Progenitor cell of endocrine pancreas (in vitro differentiated cells): ENCODE measurements at regions not wholly inside any gene's neighbourhood (a gene's known extent, or its start where the extent isn't known, plus 50 kb on each side); places are given as distances from the start of the nearest gene placed in this dataset.

ENCODE experiments used
- DNase-seq: peaks from one replicate; pipeline ENCODE4 v3.0.0; 2021; ENCODE audit warnings: low spot score; ENCODE audit not compliant: unreplicated experiment
- H3K27ac Mint-ChIP-seq: 2 replicates; pipeline ENCODE4 v1.8.0; 2021; ENCODE audit warnings: mild to moderate bottlenecking, moderate library complexity, mixed read lengths
- H3K27me3 Mint-ChIP-seq: 2 replicates; pipeline ENCODE4 v1.8.0; 2021; ENCODE audit warnings: mixed read lengths
- H3K36me3 Mint-ChIP-seq: 2 replicates; pipeline ENCODE4 v1.8.0; 2022; ENCODE audit warnings: mixed read lengths; ENCODE audit not compliant: insufficient read depth
- H3K4me1 Mint-ChIP-seq: 2 replicates; pipeline ENCODE4 v1.8.0; 2021; ENCODE audit warnings: low read depth, mixed read lengths
- H3K4me3 Mint-ChIP-seq: 2 replicates; pipeline ENCODE4 v1.8.0; 2021; ENCODE audit warnings: low read depth, mild to moderate bottlenecking, moderate library complexity, mixed read lengths
- H3K9me3 Mint-ChIP-seq: 2 replicates; pipeline ENCODE4 v1.8.0; 2021; ENCODE audit warnings: low read depth, mixed read lengths
- CTCF ChIP-seq: fragments of 200-600 bp; sonication (generic); IDR thresholded peaks from one replicate; pipeline ENCODE4 v1.5.0; 2021; ENCODE audit warnings: antibody characterized with exemption, mild to moderate bottlenecking; ENCODE audit not compliant: unreplicated experiment

- Mint-ChIP-seq H3K36me3 (no peaks in the 10 kb centered on the region), H3K4me1 (no peaks in the 10 kb centered on the region), H3K27ac (peak overlapping the region; percentile 65), H3K27me3 (peaks cover 3% of the 10 kb centered on the region), H3K9me3 (peaks cover 6% of the 10 kb centered on the region), H3K4me3 (no peak overlapping the region)
- no peak for DNase-seq
- no peak for TF ChIP-seq CTCF
These were observed 89.6 kb downstream of the MCFD2 start for GRCh38 chr2:46825939-46826568.

- H3K27me3 Mint-ChIP-seq: peaks cover 3% of the 10 kb centered on the region
- peak overlapping the region; percentile 59 for H3K27ac Mint-ChIP-seq
- no peaks in the 10 kb centered on the region for H3K4me1 Mint-ChIP-seq
- peaks cover 3% of the 10 kb centered on the region for H3K9me3 Mint-ChIP-seq
- no peak for TF ChIP-seq CTCF
- no peak for DNase-seq
- H3K4me3 Mint-ChIP-seq: no peak overlapping the region
- no peaks in the 10 kb centered on the region for H3K36me3 Mint-ChIP-seq
These were observed 90.2 kb downstream of the MCFD2 start for GRCh38 chr2:46825231-46825938.

- Mint-ChIP-seq H3K4me3 (no peak overlapping the region), H3K27me3 (peaks cover 3% of the 10 kb centered on the region), H3K9me3 (no peaks in the 10 kb centered on the region), H3K36me3 (no peaks in the 10 kb centered on the region), H3K27ac (no peak overlapping the region), H3K4me1 (no peaks in the 10 kb centered on the region)
- no peak for TF ChIP-seq CTCF
- DNase-seq: no peak
These were observed 91.0 kb downstream of the MCFD2 start for GRCh38 chr2:46824611-46825010.

- H3K4me3 Mint-ChIP-seq: no peak overlapping the region
- H3K27me3 Mint-ChIP-seq: no peaks in the 10 kb centered on the region
- no peak overlapping the region for H3K27ac Mint-ChIP-seq
- H3K4me1 Mint-ChIP-seq: no peaks in the 10 kb centered on the region
- no peak for DNase-seq
- no peak for TF ChIP-seq CTCF
- H3K9me3 Mint-ChIP-seq: no peaks in the 10 kb centered on the region
- no peaks in the 10 kb centered on the region for H3K36me3 Mint-ChIP-seq
These were observed 94.0 kb downstream of the MCFD2 start for GRCh38 chr2:46821600-46821999.

- Mint-ChIP-seq H3K9me3 (no peaks in the 10 kb centered on the region), H3K27me3 (no peaks in the 10 kb centered on the region), H3K36me3 (no peaks in the 10 kb centered on the region), H3K4me1 (no peaks in the 10 kb centered on the region), H3K4me3 (no peak overlapping the region), H3K27ac (no peak overlapping the region)
- TF ChIP-seq CTCF: no peak
- DNase-seq: no peak
These were observed 96.8 kb downstream of the MCFD2 start for GRCh38 chr2:46818819-46819218.
